Fibroblast of the conjunctiva (primary cell): ENCODE measurements at regions not wholly inside any gene's neighbourhood (a gene's known extent, or its start where the extent isn't known, plus 50 kb on each side); places are given as distances from the start of the nearest gene placed in this dataset.

Source experiments
- DNase-seq: peaks from one replicate; pipeline ENCODE4 v3.0.0-alpha.2; 2010; ENCODE audit warnings: low read depth

DNA sequence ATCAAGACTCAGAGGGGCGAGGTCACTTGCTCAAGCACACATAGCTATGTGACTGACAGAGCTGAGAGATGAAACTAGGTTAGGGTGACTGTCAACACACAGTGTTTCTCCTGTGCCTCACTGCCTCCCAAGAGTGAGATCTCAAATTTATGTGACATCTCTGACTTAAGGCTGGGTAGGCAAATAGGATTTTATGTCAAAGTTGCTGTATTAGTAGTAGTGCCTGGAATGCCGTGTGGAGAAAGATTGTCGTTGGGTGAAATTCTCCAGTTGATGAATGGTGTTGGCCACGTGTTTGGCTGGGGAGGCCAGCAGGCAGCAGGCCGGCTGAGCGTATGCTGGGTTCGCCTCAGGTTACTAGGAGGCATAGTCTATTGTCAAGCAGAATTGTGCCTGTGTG, 148.3 kb upstream of the BMPER start:
- no peak for DNase-seq

DNA sequence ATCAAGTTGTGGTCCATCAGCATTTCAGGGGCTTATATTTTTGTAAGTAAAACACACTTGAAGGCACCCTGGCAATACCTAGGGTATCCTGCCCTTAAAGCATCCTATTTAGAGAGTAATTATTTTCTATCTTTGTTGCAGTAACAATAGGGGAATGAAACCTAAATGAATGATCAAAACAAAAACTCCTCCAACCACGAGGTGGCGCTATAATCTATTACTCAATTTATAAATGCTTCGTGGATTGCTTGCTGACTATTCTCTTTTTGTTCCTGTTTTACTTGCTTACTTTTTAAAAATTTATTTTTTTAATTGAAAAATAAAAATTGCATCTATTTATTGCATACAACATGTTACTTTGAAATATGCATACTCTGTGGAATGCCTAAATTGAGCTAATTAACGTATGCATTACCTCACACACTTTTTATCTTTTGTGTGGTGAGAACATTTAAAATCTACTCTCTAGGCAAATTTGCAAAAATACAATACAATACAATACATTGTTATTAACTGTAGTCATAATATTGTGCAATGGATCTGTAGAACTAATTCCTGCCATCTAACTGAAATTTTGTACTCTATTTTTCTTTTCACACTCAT, 147.7 kb upstream of the BMPER start:
- DNase-seq, result no peak

DNA sequence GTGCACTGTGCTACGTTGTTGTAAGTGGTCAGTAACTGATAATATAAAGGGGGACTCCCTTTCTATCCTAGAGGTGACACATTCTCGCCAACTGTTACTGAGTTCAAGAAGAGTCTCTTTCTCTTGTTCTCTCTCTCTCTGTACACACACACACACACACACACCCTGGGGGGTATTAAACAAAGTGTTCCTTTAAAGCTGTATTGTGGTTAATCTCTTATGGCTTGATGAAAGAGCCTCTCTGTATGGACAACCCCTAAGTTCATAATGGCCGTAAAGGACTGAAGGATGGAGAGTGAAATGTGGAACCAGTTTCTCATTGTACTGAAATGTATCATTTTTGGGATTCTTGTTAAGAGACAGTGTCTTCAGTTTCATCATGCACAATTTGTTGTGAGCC, 145.2 kb upstream of the BMPER start:
- no peak for DNase-seq

DNA sequence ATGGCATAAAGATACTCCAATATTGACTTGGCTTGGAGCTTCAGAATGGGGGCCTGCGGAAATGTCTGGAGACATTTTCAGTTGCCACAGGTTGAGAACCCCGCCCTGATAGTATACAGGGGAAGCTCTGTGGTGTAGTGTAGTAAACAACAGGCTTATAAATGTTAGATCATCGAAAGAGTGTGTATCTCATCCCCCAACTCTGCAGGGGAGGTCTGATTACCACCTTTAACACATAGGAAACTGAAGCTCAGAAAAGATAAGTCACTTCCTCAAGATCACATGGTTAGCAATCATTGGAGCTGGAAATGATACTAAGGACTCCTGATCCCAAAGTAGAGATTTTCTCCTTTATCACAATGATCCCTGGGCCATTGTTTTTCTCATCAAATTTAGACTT, 144.5 kb upstream of the BMPER start:
- DNase-seq, result no peak

DNA sequence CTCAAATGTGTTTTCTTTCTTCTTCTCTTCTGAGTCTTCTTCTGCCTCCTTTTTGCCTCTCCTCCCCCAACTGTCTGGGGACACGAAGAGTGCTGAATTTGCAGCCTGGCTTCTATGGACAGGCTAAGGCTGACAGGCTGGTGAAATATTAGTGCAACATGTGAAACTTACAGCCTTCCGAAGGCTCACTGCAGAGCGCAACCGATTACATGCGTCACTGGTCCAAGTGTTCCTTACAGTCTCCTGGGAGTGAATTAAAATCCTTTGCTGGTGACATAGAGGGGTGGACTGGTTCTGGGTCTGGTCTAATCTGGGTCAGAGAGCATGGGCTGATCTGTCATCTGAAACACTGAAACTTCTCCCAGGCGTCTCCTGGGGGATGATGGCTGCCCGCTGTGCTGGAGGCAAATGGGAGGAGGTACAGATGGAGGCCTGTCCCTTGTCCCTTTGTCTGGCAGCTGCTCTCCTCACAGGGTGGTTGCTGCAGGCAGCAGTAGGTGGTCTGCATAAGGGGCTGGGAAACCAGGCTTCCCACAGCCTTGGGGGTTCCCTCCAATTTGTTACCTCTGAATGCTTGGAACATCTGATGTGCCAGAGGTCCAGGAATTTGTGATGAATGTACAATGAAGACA, 143.8 kb upstream of the BMPER start:
- DNase-seq, result no peak

DNA sequence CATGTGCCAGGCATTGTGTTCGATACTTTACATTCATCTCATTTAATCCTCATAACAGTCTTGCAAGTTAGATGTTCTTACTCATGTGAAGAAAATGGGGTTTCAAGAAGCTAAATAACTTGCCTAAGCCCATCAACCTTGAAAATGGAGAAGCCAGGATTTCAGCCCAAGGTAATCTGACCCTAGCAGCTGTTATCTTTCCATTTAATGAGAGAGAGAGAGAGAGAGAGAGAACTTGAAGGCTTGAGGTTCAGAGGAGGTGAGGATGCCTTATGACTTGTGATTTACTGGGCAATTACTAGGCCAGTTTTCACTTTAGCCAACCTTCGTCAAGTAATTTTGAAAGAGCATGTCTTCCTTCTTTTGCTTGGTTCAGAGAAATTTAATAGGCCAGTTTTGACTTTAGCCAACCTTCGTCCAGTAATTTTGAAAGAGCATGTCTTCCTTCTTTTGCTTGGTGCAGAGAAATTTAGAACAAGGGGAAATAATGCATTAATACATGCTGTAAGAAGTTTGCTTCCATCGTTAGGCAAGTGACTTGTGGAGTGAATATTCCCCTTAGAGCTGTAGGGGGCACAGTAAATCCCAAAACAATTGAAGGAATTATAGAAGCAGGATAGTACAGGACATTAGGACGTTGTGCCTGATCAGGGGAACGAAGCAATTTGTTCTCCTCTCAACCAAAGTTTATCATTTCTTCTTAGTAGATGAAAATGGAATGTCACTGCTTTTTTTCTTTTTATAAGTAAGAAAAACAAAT, 143.0 kb upstream of the BMPER start:
- no peak for DNase-seq

DNA sequence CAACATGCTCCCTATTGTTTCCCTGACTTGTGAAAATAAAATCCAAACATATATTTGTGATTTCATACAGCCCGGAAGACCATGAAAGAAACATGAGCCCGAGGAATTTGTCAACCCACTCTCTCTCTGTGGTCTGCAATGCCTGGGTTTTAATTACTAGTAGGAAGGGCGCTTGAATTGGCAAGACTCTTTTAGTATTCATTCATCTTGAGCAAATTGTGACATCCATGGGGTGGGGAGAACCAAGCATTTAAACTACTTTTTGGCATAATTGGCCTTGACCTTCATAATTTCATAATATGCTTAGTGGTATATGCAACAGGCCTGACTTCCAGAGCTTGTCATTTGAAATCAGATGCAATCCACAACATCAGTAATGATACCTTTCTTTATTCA, 142.4 kb upstream of the BMPER start:
- no peak for DNase-seq

DNA sequence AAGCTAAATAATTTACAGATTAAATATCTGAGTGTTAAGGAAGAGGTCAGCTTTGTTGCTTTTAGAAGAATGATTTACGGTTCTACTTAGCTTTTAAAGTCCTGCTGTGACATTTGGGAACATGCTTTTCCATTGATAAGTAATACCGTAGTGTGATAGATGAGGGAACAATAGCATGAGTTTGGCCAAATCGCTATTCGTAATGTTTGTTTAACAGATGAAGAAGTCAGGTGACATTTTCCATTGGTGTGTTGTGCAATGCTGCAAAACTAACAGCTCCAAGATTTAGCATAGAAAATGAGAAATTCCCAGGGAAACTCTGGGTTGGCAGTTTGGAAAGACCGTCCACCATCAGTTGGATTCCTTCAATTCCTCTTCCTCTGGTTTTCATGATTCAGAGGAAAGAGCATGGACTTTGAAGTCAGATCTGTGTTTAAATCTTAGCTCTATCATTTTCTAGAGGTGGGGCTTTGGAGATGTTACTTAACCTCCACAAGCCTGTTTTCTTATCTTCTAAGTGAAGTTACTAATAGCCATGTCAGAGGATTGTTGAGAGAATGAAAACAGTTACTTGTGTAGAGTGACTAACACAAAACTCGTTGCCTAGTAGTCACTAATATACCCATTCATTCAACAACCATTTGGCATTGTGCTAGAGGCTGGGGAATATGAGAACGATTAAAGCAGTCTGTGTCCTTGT, 140.4 kb upstream of the BMPER start:
- DNase-seq, result no peak

DNA sequence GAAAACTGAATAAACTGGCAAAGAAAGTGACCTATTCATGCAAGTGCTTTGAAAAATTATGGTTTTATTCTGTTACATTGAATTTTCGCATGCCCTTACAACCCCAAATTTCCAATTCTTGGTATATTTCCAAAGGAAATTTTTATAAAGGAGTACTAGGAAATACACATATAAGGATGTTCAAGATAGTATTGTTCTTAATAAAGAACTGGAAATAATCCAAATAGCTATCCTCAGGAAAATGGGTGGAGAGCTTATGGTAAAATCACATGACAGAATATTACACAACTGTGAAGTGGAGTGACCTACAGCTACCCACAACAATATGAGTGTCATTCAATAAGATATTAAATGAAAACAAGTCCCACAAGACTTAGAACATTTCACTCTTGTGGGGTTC, 138.9 kb upstream of the BMPER start:
- no peak for DNase-seq

DNA sequence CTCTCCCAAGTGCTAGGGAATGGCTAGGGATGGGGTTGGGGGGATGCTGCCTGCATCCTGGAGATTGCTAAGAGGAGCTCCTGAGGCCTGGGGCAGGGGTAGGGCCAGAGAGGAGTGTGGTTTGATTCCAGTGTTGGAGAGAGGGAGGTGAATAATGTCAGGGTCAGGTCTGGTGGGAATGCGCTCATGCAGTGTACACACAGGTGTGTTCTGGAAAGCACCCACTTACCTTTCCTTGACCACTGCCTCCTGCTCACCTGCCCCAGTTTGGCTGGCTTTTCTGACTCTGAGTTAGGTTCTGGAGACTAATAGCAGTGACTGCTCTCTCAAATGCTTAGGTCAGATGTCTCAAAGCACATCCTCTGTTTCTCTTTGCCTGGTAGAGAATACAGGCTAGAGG, 135.4 kb upstream of the BMPER start:
- no peak for DNase-seq

DNA sequence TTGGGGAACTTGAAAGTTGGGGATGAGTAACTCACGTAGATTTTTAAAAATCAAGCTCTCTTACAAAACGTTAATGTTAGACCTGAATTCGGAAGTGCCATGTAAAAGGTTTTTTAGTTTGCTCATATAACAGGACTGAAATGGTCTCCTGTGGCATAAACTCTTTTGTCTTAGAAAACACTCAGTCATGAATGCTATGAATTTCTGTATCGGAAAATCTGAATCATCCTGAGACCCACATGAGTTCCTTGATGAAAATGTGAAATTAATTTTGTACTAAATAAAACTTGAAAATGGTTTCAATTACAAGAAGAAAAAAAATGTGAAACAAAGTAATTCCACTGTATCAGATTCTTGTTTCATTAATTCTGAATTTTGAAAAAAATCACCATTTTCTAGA, 134.8 kb upstream of the BMPER start:
- DNase-seq, result no peak

DNA sequence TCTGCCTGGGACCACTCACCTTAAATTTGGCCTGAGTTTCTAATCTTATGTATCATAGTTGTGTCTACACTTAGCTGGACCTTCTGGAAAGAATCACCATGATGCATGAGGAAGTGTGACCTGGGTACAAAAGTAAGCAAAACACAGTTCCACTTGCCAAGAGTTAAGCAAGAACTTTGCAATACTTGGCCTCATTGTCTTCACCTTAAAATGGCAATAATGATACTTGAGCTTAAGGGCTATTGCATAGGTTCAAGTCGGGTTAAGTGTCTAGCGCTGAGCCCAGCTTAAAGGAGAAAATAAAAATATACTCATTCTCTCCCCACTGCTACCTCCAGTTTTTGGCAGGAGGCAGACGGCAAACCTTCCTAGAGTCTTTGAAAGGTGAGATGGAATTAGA, 133.9 kb upstream of the BMPER start:
- no peak for DNase-seq

DNA sequence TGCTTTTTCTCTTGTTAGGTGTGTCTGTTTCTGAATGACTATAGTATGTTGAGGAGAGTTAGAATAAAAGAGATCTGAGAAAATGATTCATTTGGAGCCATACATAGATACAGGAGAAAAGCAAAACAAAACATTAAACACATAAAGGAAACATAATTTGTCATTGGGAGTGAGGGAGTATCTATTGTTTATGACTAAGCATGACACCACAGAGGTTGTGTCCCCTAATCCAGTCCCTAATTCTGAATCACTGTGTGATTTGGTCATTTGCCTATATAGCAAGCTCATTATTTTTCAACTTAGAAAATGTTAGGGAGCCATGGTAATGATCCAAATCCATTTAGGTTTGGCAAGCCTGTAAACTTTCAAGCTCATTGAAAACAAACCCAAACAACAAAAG, 132.3 kb upstream of the BMPER start:
- no peak for DNase-seq

DNA sequence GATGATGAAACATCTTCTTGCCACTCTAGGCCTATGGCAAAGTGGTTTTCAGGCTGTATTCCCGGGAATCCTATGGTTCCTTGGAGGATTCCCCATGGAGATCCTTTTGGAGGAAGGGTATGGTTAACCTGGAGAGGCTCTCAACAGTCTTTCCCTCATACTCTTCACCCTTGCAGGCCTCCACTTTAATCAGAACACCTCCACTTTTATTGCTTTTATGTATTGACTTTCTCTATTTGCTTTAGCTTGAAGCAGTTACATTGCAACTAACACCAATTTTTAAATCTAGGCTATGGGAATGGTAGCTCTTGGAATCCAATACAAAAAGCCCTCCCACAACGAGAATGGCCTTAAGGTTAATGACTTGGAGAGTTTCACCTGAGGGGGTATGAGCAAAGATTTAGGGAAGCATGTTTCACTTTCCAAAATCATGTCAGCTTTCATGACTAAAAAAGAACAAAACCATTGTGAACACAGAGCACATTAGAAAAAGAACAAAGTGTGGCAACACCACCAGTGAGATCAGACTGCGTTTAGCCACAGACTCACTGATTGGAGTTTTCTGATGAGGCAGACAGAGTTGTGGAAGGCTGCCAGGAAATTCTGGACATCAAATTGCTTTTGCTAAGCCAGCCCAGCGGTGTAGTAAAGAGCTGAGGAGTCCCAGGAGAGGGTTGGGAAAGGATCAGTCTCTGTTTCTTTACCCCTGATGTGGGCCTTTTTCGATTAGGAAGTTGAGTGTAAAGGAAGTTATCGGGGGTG, 130.4 kb upstream of the BMPER start:
- peak; percentile 94 for DNase-seq

DNA sequence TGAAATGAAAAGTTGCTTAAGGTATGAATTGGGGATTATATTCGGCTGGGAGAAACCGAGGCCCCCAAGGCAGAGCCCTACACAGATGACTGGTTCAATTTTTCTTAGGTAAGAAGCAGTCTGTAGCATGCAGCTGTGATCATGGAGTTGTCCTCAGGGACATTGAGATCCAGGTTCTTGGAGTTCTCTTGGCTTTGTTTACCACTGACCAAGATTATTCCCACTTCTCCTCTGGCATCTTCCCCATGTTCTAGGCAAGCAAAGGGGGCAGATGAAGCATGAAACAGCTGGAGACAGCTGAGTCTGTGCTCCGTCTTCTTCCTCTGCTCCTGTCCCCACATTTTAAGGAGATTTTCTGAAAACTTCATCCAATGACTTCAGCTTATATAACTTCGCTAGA, 129.5 kb upstream of the BMPER start:
- DNase-seq, result no peak

DNA sequence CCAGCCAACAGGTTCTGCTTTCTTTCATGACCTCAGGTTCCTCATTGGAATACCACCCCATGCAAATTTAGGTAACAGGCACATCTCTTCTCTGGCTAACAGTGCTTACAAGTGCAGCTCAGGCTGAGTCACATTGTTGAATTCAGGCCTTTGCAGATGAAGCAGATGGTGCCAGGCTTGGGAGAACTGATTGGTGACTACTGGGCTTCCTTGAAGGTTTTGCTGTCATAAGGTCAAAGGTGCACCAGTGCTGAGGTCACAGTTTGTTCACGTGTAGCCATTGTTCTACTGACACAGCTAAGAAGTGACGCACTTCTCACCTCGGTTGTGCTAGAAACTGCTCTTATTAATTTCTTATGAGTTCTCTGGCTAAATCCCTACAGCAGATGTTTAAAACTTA, 128.6 kb upstream of the BMPER start:
- peak; percentile 18 for DNase-seq

DNA sequence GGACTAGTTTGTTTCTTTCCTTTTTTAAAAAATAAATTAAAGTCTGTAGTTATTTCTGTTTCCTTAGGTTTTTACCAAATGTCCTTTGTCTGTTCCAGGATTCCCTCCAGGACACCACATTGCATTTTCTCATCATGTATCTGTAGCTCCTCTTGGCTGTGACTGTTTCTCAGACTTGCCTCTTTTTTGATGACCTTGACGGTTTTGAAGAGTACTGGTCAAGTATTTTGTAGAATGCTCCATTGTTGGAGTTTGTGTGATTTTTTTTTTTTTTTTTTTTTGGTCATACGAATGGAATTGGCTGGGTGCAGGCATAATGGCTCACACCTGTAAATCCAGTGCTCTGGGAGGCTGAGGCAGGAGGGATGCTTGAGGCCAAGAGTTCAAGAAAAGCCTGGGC, 127.1 kb upstream of the BMPER start:
- DNase-seq, result no peak

DNA sequence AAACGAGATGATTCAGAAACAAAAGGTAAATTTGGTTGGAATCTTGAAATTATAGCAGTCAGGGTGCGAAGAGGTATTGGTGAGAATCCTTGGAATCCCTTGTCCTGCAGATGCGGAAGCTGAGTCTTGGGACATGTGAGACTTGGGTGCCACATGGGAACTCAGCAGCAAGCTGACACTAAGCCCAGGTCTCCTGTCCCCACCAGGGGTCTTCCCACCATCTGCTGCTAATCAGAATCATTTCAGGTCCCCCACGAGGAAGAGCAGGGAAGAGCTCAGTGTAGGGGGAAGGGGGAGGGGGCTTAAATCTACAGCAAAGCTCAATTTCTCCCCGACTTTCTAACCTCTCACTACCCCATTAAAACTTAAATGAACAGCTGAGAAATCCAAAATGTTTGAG, 126.1 kb upstream of the BMPER start:
- DNase-seq, result no peak

DNA sequence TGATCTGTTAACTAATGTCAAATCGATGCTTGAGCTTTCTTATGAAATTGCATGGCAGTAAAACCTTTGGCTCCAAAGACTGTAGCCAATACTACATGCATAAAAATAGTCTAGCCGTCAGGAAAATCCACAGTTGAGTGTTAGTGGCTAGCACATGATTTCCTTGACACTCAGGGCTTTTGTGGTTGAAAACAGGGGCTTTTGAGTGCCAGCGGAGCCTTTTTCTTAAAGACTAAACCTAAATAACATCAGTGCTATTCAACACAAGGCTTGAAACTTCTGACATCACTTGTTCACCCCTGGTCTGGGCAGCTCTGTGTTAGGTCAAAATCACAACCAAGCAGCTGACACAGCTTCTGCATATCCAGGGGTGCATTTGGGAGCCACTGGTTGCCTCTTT, 124.2 kb upstream of the BMPER start:
- no peak for DNase-seq

DNA sequence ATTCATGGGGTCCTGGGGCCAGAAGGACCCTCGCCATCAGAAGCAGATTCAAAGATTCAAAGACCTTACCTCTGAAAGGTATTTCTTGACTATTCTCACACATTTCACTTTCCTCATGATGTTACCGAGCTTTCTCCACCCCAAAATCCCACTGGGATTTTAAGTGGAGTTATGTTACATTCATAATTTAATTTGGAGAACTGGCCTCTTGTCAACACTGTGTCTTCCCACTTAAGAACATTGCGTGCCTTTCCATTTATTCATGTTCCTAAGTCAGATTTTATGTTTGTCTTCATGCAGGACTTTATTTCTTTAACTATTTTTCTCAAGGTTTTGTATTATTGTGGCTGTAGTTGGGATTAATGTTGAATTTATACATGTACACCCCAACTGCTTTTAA, 123.5 kb upstream of the BMPER start:
- peak; percentile 86 for DNase-seq

DNA sequence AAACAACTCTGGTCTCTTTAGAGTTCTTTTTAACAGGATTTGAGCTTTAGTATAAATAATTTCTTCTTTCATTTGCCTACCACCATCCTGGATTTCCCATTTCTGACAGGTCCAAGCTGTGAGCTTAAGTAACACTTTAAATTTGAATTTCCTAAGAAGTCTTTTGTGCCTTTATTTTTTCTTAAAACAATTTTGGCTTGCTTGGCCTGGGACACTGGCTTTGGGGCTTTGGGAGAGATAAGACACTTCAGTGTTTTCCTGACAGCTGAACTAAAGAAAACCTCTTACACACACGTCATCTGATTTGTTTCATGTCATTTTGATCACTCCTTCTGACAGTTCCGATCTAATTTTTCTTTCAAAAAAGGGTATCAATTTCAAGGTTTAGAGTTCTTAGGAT, 121.3 kb upstream of the BMPER start:
- no peak for DNase-seq

DNA sequence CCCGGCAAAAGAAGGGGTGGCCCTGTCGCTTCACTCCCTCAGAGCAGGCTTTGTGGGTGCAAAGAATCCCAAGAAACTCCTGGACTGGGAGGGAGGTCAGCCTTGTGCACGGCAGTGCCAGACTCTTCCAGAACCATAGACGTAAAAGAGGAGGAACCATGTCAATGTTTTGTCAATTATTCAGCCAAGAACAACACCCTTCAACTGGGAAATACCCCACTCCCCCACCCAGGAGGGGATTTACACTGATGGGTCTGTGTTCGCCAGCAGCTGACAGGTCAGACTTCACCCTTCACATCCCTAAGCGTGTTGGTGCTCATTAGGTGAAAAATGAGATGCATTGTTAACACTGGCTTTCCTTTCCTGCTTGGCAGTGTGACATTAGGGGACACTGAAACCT, 116.8 kb upstream of the BMPER start:
- no peak for DNase-seq
